NCI-H1092 treated with DMSO at 0.1 percent for 48 hours (cell line): ENCODE measurements at regions not wholly inside any gene's neighbourhood (a gene's known extent, or its start where the extent isn't known, plus 50 kb on each side); places are given as distances from the start of the nearest gene placed in this dataset.
"Not testable (repeated sequence)": the region's sequence is repeated elsewhere in the genome, so short reads cannot be mapped to it uniquely, and the experiment has no call there.

Experiments used
- DNase-seq: peaks from one replicate; lab custom pipeline; 2025; lab: John Stamatoyannopoulos, UW

- no peak for DNase-seq
Measured at GRCh38 chr2:216944733-216945132, 84.9 kb upstream of the TNP1 start.

GRCh38 chr2:216943109-216943508 lies 83.2 kb upstream of the TNP1 start:
- no peak for DNase-seq

GRCh38 chr2:216942465-216942864 lies 82.6 kb upstream of the TNP1 start:
- DNase-seq: no peak

GRCh38 chr2:216942016-216942415 lies 82.2 kb upstream of the TNP1 start:
- no peak for DNase-seq

- peak; percentile 13 for DNase-seq
Measured at GRCh38 chr2:216936954-216937357, 77.1 kb upstream of the TNP1 start.

GRCh38 chr2:216934623-216935022 lies 74.8 kb upstream of the TNP1 start:
- DNase-seq: no peak

GRCh38 chr2:216934151-216934550 lies 74.3 kb upstream of the TNP1 start:
- DNase-seq: no peak

- no peak for DNase-seq
Measured at GRCh38 chr2:216932863-216933548, 73.1 kb upstream of the TNP1 start.

GRCh38 chr2:216932113-216932862 lies 72.4 kb upstream of the TNP1 start:
- DNase-seq: no peak

- DNase-seq: no peak
Measured at GRCh38 chr2:216930716-216931115, 70.9 kb upstream of the TNP1 start.

GRCh38 chr2:216929338-216929737 lies 69.5 kb upstream of the TNP1 start:
- DNase-seq: not testable (repeated sequence)

- no peak for DNase-seq
Measured at GRCh38 chr2:216927163-216927562, 67.3 kb upstream of the TNP1 start.

- peak; percentile 9 for DNase-seq
Measured at GRCh38 chr2:216925636-216926366, 65.9 kb upstream of the TNP1 start.

GRCh38 chr2:216925006-216925405 lies 65.1 kb upstream of the TNP1 start:
- no peak for DNase-seq

GRCh38 chr2:216923706-216924105 lies 63.8 kb upstream of the TNP1 start:
- DNase-seq: no peak

GRCh38 chr2:216922175-216922780 lies 62.4 kb upstream of the TNP1 start:
- DNase-seq: no peak

GRCh38 chr2:216920937-216921456 lies 61.1 kb upstream of the TNP1 start:
- no peak for DNase-seq

GRCh38 chr2:216920143-216920876 lies 60.4 kb upstream of the TNP1 start:
- peak; percentile 82 for DNase-seq

- DNase-seq: no peak
Measured at GRCh38 chr2:216918088-216918680, 58.3 kb upstream of the TNP1 start.

GRCh38 chr2:216916956-216917650 lies 57.2 kb upstream of the TNP1 start:
- DNase-seq: no peak
